ENCODE measurements at regions not wholly inside any gene's neighbourhood (a gene's known extent, or its start where the extent isn't known, plus 50 kb on each side); places are given as distances from the start of the nearest gene placed in this dataset.

DNA sequence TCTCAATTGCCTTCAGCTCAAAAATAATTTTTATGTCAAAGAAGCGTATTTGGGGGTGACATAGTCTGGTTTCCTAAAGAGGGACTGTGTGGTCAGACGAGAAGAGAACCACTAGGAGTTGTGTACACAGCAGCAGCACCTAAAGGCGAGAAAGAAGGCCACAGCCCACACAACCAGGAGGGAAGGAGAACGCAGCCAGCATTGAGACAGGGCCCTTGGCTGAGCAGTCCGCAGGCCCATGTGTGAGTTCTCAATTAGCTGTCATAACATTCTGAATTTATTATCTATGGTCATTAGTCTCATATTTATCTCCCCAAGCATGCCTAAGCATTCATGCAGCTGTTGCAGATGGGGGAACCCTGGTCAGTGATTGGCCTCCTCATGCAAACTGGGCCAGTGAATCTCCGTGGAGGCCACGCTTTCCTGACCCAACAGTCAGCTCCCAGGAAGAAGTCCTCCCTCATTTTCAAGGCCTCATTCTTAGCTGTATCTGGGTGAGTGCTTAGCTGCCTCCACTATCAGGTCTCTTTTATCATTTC lies 81.2 kb upstream of the ATF7IP start:
- DNase-seq = no peak

DNA sequence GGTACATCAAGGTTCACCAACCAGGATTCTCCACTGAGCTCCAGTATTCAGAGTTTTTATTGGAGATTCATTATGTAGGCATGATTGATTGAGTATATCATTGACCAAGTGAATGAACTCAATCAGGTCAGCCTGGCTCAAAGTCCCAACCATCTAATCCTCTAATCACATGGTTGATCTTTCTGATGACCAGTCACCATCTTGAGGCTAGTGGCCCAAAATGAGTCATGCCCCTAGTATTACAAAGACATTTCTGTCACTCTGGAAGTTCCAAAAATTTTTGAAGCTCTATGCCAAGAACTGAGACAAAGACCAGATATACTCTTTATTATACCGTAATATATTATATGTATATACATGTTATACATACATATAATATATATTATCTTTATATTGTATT lies 75.9 kb upstream of the ATF7IP start:
- DNase-seq = no peak

DNA sequence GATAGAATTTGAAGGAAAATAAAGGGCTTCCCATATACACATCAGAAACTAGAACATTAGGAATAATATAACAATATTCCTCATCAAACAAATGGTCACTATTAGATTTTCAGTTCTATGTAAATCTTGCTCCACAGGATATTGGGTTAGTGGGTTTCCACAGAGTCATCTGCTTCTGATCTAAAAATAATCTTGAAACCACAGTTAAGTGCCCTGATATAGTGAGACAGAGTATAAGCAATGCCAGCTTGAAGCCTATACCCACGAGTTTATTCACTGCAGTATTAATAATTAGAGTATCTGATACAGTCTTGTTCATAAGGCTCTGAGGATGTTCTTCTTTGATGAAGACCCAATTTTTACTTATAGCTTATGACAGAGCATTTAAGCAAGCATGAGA lies 74.5 kb upstream of the ATF7IP start:
- DNase-seq = no peak

DNA sequence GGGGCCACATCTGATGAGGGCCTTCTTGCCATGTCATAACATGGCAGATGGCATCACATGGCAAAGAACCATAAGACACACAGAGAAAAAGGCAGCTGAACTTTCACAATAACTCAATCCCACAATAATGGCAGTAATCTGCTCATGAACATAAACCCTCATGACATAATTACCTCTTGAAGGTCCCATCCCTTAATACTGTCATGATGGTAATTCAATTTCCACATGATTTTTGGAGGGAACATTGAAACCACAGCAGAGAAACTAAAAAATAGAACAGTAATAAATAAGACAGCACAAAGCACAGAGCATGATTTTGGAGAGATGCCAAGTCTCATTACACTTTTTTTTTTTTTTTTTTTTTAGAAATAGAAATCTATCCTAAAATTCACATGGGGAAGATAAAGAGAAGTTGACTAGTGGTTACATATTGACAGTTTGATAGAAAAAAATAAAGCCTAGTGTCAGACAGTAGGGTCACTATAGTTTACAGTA lies 61.8 kb upstream of the ATF7IP start:
- DNase-seq = no peak

DNA sequence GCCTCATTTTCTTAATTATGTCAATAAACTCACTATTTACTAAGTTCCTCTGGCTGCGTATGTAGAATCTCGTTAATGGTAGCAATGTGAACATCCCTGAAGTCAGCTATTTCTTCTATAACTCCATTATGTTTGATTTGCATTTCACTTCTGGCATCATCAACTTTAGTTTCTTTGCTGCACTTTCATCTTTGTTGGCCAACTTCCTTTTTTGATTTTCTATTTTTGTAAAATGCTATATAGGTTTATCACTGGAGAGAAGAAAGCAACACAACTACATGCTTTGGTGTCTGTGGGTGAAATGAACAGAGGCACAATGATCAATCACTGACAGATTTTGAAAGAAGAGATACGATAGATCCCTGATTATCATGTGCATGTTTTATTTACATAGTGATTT lies 58.5 kb upstream of the ATF7IP start:
- DNase-seq = no peak

DNA sequence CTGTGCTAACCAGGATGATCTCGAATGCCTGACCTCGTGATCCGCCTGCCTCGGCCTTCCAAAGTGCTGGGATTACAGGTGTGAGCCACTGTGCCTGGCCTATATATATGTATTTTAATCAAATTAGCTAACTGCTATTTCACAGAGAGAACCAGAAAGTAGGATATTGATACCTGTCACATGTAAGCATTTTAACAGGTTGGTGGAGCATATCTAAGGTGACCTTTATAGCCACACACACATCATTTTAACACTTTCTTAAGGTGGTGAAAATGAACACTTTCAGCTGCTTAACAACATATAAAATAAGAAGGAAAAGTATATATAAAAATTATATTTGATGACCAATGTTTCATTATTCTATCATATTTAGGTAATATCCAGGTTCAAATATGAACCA lies 57.0 kb upstream of the ATF7IP start:
- no peak for DNase-seq

DNA sequence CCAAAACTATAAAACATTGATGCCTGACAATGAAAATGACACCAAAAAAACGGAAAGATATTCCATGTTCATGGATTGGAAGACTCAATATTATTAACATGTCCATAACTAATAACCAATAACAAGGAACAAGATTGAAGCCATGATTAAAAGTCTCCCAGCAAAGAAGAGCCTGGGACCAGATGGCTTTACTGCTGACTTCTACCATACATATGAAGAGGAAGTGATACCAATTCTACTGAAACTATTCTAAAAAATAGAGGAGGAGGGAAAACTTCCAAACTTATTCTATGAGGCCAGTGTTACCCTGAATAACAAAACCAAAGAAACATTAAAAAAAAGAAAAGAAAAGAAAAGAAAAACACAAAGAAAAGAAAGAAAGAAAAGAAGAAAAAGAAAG lies 54.6 kb upstream of the ATF7IP start:
- DNase-seq = no peak

DNA sequence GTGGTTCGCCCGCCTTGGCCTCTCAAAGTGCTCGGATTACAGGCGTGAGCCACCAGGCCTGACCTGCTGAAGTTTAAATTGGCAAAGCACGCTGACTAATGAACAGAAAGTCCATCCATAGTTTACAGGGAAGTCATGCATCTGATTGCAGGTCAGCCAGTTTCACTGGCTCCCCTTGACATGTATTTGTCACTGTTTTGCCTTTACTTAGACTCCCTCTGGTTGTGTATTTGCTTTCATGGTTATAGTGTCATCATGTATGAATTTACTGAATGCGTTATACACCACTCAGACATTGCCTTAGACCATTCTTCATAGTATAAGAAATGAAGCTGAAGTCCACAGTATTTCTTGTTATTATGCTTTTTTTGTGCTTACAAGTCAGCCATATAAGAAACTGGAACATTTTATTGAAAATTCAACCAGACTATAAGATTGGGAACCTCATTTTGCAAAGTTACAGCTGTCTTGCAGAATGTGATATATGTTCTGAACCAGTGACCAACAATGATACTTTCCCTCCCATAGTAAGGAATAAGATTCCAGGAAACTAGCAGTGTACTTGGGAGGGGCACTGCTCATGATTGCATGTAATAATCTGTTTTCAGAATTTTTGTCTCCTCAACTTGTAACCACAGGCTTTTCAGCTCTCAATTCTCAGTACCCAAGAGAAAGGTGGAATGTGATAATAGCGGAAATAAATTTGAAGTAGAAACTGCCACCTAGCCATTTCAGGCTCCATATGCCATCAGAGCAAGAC lies 51.9 kb upstream of the ATF7IP start:
- no peak for DNase-seq

DNA sequence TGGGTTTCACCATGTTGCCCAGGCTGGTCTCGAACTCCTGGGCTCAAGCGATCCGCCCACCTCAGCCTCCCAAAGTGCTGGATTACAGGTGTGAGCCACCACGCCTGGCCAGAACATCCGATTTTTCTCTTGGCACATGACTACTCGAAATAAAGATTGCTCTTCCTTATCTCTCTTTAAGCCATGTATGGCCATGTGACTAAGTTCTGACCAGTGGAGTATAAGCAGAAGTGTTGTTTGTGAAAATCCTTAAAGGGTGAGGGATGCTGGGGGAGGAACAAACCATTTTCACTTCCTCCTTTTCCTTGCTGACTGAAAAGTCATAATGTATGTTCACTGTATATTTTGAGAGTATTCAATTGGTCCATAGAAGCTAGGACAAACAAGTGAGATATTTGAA lies 50.7 kb upstream of the ATF7IP start:
- DNase-seq = no peak

DNA sequence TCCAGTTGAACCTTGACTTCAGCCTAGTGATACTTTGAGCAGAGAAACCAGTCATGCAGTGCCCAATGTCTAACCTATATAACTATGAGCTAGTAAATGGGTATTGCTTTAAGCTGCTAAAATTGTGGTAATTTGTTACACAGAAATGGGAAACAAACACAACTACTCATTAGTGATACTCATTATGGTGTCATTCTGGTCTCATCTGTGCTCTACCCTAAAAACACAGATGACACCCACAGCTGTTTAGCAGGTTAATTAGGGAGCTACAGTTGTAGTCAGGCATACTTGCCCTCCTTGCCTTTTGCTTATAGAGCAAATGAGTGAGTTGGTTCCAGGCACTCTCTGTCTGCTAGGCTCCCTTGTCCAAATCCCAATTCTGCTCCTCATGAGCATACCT lies 50.0 kb upstream of the ATF7IP start:
- no peak for DNase-seq

Measured in bone marrow (tissue), 2 donors.